ENCODE measurements at regions not wholly inside any gene's neighbourhood (a gene's known extent, or its start where the extent isn't known, plus 50 kb on each side); places are given as distances from the start of the nearest gene placed in this dataset.

DNA sequence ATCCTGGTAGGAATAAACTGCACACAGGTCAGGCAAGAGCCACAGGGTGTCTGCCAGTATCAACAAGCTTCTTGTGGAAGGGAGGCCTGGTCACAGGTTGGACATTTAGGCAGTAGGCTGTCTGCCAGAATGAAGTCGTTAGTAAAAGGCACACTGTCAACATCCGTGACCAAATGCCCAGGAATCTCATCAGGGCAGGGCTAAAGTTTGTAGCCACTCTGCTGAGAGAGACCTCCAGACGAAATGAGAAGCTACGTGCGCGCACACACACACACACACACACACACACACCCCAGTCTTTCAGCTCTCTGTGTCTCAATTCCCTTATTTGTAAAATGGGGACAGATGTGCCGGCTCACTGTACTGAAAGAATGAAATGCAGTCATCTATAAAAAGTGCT lies 408.7 kb upstream of the ZFP42 start:
- TF ChIP-seq, protein P1, sequence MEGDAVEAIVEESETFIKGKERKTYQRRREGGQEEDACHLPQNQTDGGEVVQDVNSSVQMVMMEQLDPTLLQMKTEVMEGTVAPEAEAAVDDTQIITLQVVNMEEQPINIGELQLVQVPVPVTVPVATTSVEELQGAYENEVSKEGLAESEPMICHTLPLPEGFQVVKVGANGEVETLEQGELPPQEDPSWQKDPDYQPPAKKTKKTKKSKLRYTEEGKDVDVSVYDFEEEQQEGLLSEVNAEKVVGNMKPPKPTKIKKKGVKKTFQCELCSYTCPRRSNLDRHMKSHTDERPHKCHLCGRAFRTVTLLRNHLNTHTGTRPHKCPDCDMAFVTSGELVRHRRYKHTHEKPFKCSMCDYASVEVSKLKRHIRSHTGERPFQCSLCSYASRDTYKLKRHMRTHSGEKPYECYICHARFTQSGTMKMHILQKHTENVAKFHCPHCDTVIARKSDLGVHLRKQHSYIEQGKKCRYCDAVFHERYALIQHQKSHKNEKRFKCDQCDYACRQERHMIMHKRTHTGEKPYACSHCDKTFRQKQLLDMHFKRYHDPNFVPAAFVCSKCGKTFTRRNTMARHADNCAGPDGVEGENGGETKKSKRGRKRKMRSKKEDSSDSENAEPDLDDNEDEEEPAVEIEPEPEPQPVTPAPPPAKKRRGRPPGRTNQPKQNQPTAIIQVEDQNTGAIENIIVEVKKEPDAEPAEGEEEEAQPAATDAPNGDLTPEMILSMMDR (optimal IDR thresholded peaks at IDR 0.05 in 1 of 3, IDR thresholded peaks at IDR 0.05 in 1 of 3, conservative IDR thresholded peaks at IDR 0.05 in 1 of 3; ENCODE audit: extremely low read depth in 1 of 3, insufficient read depth in 2 of 3, low read length in 3 of 3): no peak
- TF ChIP-seq EZH2 (IDR thresholded peaks at IDR 0.05; ENCODE audit: low read length): no peak
